ENCODE measurements at regions not wholly inside any gene's neighbourhood (a gene's known extent, or its start where the extent isn't known, plus 50 kb on each side); places are given as distances from the start of the nearest gene placed in this dataset.

GRCh38 chr17:45732926-45733505 lies 51.1 kb upstream of the CRHR1 start:
- 78 to 85% methylated on average over 5 to 6 of the region's 6 CpGs for WGBS, 2 experiments (ENCODE audit: insufficient coverage in 1 of 2, insufficient read length in 1 of 2)
- no peaks in the 10 kb centered on the region for H3K4me1 Mint-ChIP-seq
- no peak overlapping the region for H3K27ac Mint-ChIP-seq
- peak; percentile 42 for DNase-seq
- no peak overlapping the region for H3K9ac ChIP-seq (ENCODE audit: extremely low read depth, low read length, poor library complexity, severe bottlenecking)
- H3K27me3 ChIP-seq (ENCODE audit: control insufficient read depth, insufficient read depth, low read length, poor library complexity, severe bottlenecking) = peaks cover 41% of the 10 kb centered on the region
- no peak overlapping the region for H3K4me3 ChIP-seq (ENCODE audit: low read length)
- peaks cover 58% of the 10 kb centered on the region for H3K27me3 Mint-ChIP-seq (ENCODE audit: insufficient read depth)
- no peak overlapping the region for H3K4me3 Mint-ChIP-seq
- no peaks in the 10 kb centered on the region for H3K36me3 Mint-ChIP-seq (ENCODE audit: low read depth)
- no peaks in the 10 kb centered on the region for H3K36me3 ChIP-seq (ENCODE audit: control insufficient read depth, insufficient read depth, low read length)
- peaks cover 9% of the 10 kb centered on the region for H3K9me3 ChIP-seq (ENCODE audit: control insufficient read depth, low read length)
- H3K27ac ChIP-seq (ENCODE audit: low read depth, low read length) = no peak overlapping the region
- H3K4me1 ChIP-seq (ENCODE audit: control insufficient read depth, insufficient read depth, low read length) = no peaks in the 10 kb centered on the region
- H3K9me3 Mint-ChIP-seq = peaks cover 20% of the 10 kb centered on the region
- no peak for TF ChIP-seq CTCF (conservative IDR thresholded peaks at IDR 0.05)

- Histone ChIP-seq H3K27me3 (ENCODE audit: control insufficient read depth, insufficient read depth, low read length, poor library complexity, severe bottlenecking) (peaks cover 41% of the 10 kb centered on the region), H3K4me3 (ENCODE audit: low read length) (no peak overlapping the region), H3K27ac (ENCODE audit: low read depth, low read length) (no peak overlapping the region), H3K36me3 (ENCODE audit: control insufficient read depth, insufficient read depth, low read length) (no peaks in the 10 kb centered on the region), H3K9me3 (ENCODE audit: control insufficient read depth, low read length) (peaks cover 9% of the 10 kb centered on the region), H3K4me1 (ENCODE audit: control insufficient read depth, insufficient read depth, low read length) (no peaks in the 10 kb centered on the region), H3K9ac (ENCODE audit: extremely low read depth, low read length, poor library complexity, severe bottlenecking) (no peak overlapping the region)
- H3K36me3 Mint-ChIP-seq (ENCODE audit: low read depth) = no peaks in the 10 kb centered on the region
- 13 to 40% methylated on average over 1 to 2 of the region's 2 CpGs for WGBS, 2 experiments (ENCODE audit: insufficient coverage in 1 of 2, insufficient read length in 1 of 2)
- no peak overlapping the region for H3K4me3 Mint-ChIP-seq
- no peak for TF ChIP-seq CTCF (conservative IDR thresholded peaks at IDR 0.05)
- H3K27ac Mint-ChIP-seq = no peak overlapping the region
- peaks cover 58% of the 10 kb centered on the region for H3K27me3 Mint-ChIP-seq (ENCODE audit: insufficient read depth)
- DNase-seq = peak; percentile 2
- no peaks in the 10 kb centered on the region for H3K4me1 Mint-ChIP-seq
- H3K9me3 Mint-ChIP-seq = peaks cover 20% of the 10 kb centered on the region
Measured at GRCh38 chr17:45733781-45734180, 50.3 kb upstream of the CRHR1 start.
